HL-60 (cell line): ENCODE measurements at regions not wholly inside any gene's neighbourhood (a gene's known extent, or its start where the extent isn't known, plus 50 kb on each side); places are given as distances from the start of the nearest gene placed in this dataset.

Experiments
- DNase-seq, 2 experiments: peaks; one replicate each; pipeline ENCODE4 v3.0.0-alpha.2; 2010 to 2020; ENCODE audit warnings: low read depth in 1 of 2, low spot score in 1 of 2
- H3K27ac ChIP-seq: fragments of 250-450 bp; sonication (Bioruptor Pico); replicated peaks from 2 replicates; pipeline ENCODE4 v1.5.1; 2020; ENCODE audit warnings: mild to moderate bottlenecking, moderate library complexity
- H3K27me3 ChIP-seq: fragments of 250-450 bp; sonication (Bioruptor Pico); 2 replicates; pipeline ENCODE4 v1.5.1; 2021; ENCODE audit warnings: mild to moderate bottlenecking, moderate library complexity; ENCODE audit not compliant: insufficient read depth, poor library complexity, severe bottlenecking
- H3K4me3 ChIP-seq: replicated peaks from 2 replicates; pipeline ENCODE4 v1.5.1; 2011; ENCODE audit warnings: mild to moderate bottlenecking, control low read depth, low read length; ENCODE audit not compliant: insufficient read depth
- GABPA ChIP-seq: IDR thresholded peaks from 2 replicates; pipeline ENCODE4 v1.6.1; 2012; ENCODE audit warnings: low read depth
- POLR2AphosphoS5 ChIP-seq: IDR thresholded peaks from 2 replicates; pipeline ENCODE4 v1.6.1; 2012; ENCODE audit warnings: low read depth
- SPI1 ChIP-seq: IDR thresholded peaks from 2 replicates; pipeline ENCODE4 v1.6.1; 2012; ENCODE audit warnings: low read depth, mild to moderate bottlenecking, borderline replicate concordance
- TF ChIP-seq, protein P1 (sequence below): IDR thresholded peaks from 2 replicates; pipeline ENCODE4 v1.6.1; 2012; ENCODE audit warnings: low read depth; ENCODE audit not compliant: insufficient replicate concordance
- TF ChIP-seq, protein P2 (sequence below): IDR thresholded peaks from one replicate; pipeline ENCODE4 v1.5.1; 2011; ENCODE audit warnings: low read length, control low read depth, inconsistent platforms; ENCODE audit not compliant: insufficient read depth

DNA sequence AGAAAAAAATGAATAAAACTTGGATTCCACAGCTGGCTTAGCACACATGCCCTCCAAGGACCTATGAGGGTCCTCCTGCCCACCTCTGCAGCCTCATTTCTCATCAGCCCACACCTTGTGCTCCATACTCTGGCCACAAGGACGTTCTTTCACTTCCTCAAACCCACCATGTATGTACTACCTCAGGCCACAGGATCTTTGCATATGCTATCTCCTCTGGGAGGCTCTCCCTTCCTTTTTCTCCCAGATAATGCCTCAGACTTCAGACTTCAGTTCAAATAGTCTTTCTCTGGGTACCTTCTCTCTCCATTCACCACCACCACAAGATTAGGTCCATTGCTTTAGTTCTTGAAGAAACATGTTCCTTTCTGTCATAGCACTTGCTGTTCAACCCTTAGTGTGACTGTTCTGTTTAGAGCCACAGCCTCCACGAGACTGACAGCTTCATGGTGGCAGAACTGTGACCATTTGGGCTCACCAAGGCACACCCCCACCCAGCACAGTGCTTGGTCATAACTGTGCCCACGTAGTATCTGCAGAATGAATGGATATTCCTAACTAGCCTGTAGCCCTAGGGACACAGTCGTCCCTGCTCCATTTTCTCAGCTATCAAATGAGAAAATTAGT, 146.7 kb upstream of the LRFN2 start:
- no peaks in the 10 kb centered on the region for H3K27me3 ChIP-seq
- TF ChIP-seq, protein P1, sequence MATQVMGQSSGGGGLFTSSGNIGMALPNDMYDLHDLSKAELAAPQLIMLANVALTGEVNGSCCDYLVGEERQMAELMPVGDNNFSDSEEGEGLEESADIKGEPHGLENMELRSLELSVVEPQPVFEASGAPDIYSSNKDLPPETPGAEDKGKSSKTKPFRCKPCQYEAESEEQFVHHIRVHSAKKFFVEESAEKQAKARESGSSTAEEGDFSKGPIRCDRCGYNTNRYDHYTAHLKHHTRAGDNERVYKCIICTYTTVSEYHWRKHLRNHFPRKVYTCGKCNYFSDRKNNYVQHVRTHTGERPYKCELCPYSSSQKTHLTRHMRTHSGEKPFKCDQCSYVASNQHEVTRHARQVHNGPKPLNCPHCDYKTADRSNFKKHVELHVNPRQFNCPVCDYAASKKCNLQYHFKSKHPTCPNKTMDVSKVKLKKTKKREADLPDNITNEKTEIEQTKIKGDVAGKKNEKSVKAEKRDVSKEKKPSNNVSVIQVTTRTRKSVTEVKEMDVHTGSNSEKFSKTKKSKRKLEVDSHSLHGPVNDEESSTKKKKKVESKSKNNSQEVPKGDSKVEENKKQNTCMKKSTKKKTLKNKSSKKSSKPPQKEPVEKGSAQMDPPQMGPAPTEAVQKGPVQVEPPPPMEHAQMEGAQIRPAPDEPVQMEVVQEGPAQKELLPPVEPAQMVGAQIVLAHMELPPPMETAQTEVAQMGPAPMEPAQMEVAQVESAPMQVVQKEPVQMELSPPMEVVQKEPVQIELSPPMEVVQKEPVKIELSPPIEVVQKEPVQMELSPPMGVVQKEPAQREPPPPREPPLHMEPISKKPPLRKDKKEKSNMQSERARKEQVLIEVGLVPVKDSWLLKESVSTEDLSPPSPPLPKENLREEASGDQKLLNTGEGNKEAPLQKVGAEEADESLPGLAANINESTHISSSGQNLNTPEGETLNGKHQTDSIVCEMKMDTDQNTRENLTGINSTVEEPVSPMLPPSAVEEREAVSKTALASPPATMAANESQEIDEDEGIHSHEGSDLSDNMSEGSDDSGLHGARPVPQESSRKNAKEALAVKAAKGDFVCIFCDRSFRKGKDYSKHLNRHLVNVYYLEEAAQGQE = no peak
- no peak for TF ChIP-seq SPI1
- no peak for TF ChIP-seq GABPA
- TF ChIP-seq POLR2AphosphoS5 = no peak
- TF ChIP-seq, protein P2, sequence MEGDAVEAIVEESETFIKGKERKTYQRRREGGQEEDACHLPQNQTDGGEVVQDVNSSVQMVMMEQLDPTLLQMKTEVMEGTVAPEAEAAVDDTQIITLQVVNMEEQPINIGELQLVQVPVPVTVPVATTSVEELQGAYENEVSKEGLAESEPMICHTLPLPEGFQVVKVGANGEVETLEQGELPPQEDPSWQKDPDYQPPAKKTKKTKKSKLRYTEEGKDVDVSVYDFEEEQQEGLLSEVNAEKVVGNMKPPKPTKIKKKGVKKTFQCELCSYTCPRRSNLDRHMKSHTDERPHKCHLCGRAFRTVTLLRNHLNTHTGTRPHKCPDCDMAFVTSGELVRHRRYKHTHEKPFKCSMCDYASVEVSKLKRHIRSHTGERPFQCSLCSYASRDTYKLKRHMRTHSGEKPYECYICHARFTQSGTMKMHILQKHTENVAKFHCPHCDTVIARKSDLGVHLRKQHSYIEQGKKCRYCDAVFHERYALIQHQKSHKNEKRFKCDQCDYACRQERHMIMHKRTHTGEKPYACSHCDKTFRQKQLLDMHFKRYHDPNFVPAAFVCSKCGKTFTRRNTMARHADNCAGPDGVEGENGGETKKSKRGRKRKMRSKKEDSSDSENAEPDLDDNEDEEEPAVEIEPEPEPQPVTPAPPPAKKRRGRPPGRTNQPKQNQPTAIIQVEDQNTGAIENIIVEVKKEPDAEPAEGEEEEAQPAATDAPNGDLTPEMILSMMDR = no peak
- no peak overlapping the region for H3K4me3 ChIP-seq
- H3K27ac ChIP-seq = no peak overlapping the region
- DNase-seq = no peak

GRCh38 chr6:40733290-40733689, 146.1 kb upstream of the LRFN2 start:
- no peak for TF ChIP-seq SPI1
- DNase-seq = no peak
- no peak overlapping the region for H3K27ac ChIP-seq
- H3K27me3 ChIP-seq = no peaks in the 10 kb centered on the region
- H3K4me3 ChIP-seq = no peak overlapping the region

- Histone ChIP-seq H3K4me3 (no peak overlapping the region), H3K27ac (no peak overlapping the region), H3K27me3 (no peaks in the 10 kb centered on the region)
- DNase-seq = no peak
- TF ChIP-seq GABPA (no peak), POLR2AphosphoS5 (no peak), SPI1 (no peak)
- TF ChIP-seq, protein P1 = no peak
- TF ChIP-seq, protein P2 = no peak
These were observed 145.7 kb upstream of the LRFN2 start for GRCh38 chr6:40732878-40733277.

DNA sequence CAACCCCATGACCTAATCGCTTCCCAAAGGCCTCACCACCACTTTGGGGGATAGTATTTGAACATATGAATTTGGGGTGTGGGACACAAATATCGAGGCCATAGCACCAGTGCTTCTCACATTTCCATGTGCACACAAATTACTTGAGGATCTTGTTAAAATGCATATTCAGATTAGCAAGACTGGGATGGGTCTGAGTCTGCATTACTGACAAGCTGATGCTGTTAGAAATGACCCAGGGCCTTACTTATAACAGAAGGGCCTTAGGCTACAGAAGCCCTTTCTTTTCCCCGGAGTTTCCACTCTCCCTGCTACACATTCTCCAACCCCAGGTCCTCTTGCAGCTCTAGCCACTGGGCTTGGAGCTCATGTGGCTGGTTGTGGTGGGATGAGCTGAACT, 141.5 kb upstream of the LRFN2 start:
- H3K27ac ChIP-seq = no peak overlapping the region

More for the DNA sequence above, 141.5 kb upstream of the LRFN2 start:
- Histone ChIP-seq H3K27me3 (no peaks in the 10 kb centered on the region), H3K4me3 (no peak overlapping the region)
- TF ChIP-seq, protein P2 = no peak
- no peak for TF ChIP-seq SPI1
- TF ChIP-seq, protein P1 = no peak
- no peak for TF ChIP-seq GABPA
- no peak for TF ChIP-seq POLR2AphosphoS5
- no peak for DNase-seq
